HepG2 (cell line): ENCODE measurements at regions not wholly inside any gene's neighbourhood (a gene's known extent, or its start where the extent isn't known, plus 50 kb on each side); places are given as distances from the start of the nearest gene placed in this dataset.
A peak's percentile ranks its signal among the peaks of the same experiment; 100 is the strongest.

ENCODE experiments used
- ATAC-seq: fragments of 200-7000 bp; cut with Tn5 transposase; 3 replicates; pipeline ENCODE4 v1.9.1; 2020; ENCODE audit warnings: mild to moderate bottlenecking, moderate library complexity
- BruUV-seq: library from RNA; stranded (reverse); fragments of 400-500 nt; replicated peaks from 2 replicates; lab custom pipeline; 2021; lab: Mats Ljungman, UMichigan
- CTCF ChIA-PET: fragments of 300-600 bp; formaldehyde crosslinking; extraction: SDS; loops from one replicate; lab custom pipeline; 2021; ENCODE audit warnings: low total read pairs, inconsistent platforms, low intra/inter-chr PET ratio; lab: Yijun Ruan, JAX
- POLR2A ChIA-PET: fragments of 350-600 bp; sonication (Branson Sonifier 250); formaldehyde crosslinking; loops from one replicate; lab custom pipeline; 2020; ENCODE audit warnings: antibody characterized with exemption, inconsistent platforms; lab: Yijun Ruan, JAX
- DNase-seq: peaks from one replicate; pipeline ENCODE4 v3.0.0-alpha.2; 2015; ENCODE audit warnings: low spot score
- FAIRE-seq: peaks from 3 replicates; lab custom pipeline; 2011; peaks lifted over from hg19 to GRCh38; lab: Jason Lieb, UNC
- H2AFZ ChIP-seq: one replicate; pipeline ENCODE4 v1.6.1; 2011; ENCODE audit warnings: low read length, inconsistent platforms
- H3K27ac ChIP-seq: fragments of 300-600 bp; 3 replicates; pipeline ENCODE4 v1.8.0; 2011; ENCODE audit warnings: mixed run types, mild to moderate bottlenecking, mixed read lengths, low read length, inconsistent platforms; ENCODE audit not compliant: insufficient read depth; ENCODE audit errors: extremely low read length
- H3K27me3 ChIP-seq, 2 experiments: fragments of 200-600 bp in 1 of 2; 2 replicates in 1 of 2; 3 replicates in 1 of 2; pipeline versions ENCODE4 v1.6.0 to v1.8.0; 2011; ENCODE audit warnings: low read length in 2 of 2, mild to moderate bottlenecking in 2 of 2, moderate library complexity in 2 of 2, inconsistent platforms in 1 of 2; ENCODE audit not compliant: insufficient read depth in 2 of 2, control insufficient read depth in 1 of 2
- H3K36me3 ChIP-seq, 2 experiments: fragments of 200-600 bp in 1 of 2; replicated peaks in 1 of 2; 2 replicates in 1 of 2; 3 replicates in 1 of 2; pipeline versions ENCODE4 v1.5.1 to v1.8.0; 2011; ENCODE audit warnings: low read length in 2 of 2, inconsistent platforms in 1 of 2; ENCODE audit not compliant: insufficient read depth in 2 of 2, control insufficient read depth in 1 of 2
- H3K4me1 ChIP-seq: 2 replicates; pipeline ENCODE4 v1.5.1; 2012; ENCODE audit warnings: low read length, inconsistent platforms; ENCODE audit not compliant: insufficient read depth
- H3K4me2 ChIP-seq: 2 replicates; pipeline ENCODE4 v1.6.0; 2011; ENCODE audit warnings: low read depth, low read length, inconsistent platforms
- H3K4me3 ChIP-seq, 3 experiments: fragments of 200-600 bp in 1 of 3; sonication (generic), shearing (Covaris generic) in 1 of 3; replicated peaks in 1 of 3; 2 replicates each; pipeline ENCODE4 v1.5.1; 2011 to 2016; ENCODE audit warnings: low read length in 3 of 3, inconsistent platforms in 2 of 3, low read depth in 2 of 3, mild to moderate bottlenecking in 2 of 3, control low read depth in 1 of 3, mixed read lengths in 1 of 3; ENCODE audit not compliant: insufficient read depth in 1 of 3
- H3K79me2 ChIP-seq: one replicate; pipeline ENCODE4 v1.6.1; 2011; ENCODE audit warnings: low read length, inconsistent platforms; ENCODE audit not compliant: insufficient read depth
- H3K9ac ChIP-seq: 2 replicates; pipeline ENCODE4 v1.6.0; 2011; ENCODE audit warnings: mild to moderate bottlenecking, low read depth, low read length, inconsistent platforms; ENCODE audit not compliant: insufficient read depth
- H3K9me3 ChIP-seq: 2 replicates; pipeline ENCODE4 v1.5.1; 2012; ENCODE audit warnings: mild to moderate bottlenecking, low read length
- H4K20me1 ChIP-seq: 2 replicates; pipeline ENCODE4 v1.6.0; 2011; ENCODE audit warnings: inconsistent platforms, mild to moderate bottlenecking, low read length, moderate library complexity; ENCODE audit not compliant: insufficient read depth
- ARNT ChIP-seq: fragments of 450-650 bp; IDR thresholded peaks from 2 replicates; pipeline ENCODE4 v1.6.1; 2017
- ATF7 ChIP-seq, 2 experiments: fragments of 450-650 bp in 1 of 2; sonication (generic) in 1 of 2; formaldehyde crosslinking in 1 of 2; IDR thresholded peaks; 2 replicates each; pipeline versions ENCODE4 v1.4.0 to v1.6.1; 2016 to 2020; ENCODE audit warnings: antibody characterized with exemption in 1 of 2, mild to moderate bottlenecking in 1 of 2, missing genetic modification reagents in 1 of 2
- CREB1 ChIP-seq, 2 experiments: fragments of 450-650 bp in 1 of 2; IDR thresholded peaks; 2 replicates each; pipeline ENCODE4 v1.6.1; 2016 to 2017; ENCODE audit warnings: control low read depth in 1 of 2, mild to moderate bottlenecking in 1 of 2, missing compliant biosample characterization in 1 of 2, missing genetic modification characterization in 1 of 2
- CTCF ChIP-seq: sonication (generic); formaldehyde crosslinking; IDR thresholded peaks from 2 replicates; pipeline ENCODE4 v1.5.0; 2020; ENCODE audit warnings: mild to moderate bottlenecking, missing genetic modification reagents, moderate library complexity
- JARID2 ChIP-seq: sonication (generic); formaldehyde crosslinking; IDR thresholded peaks from 2 replicates; pipeline ENCODE4 v1.8.1; 2023; ENCODE audit warnings: missing genetic modification reagents, inconsistent platforms; ENCODE audit not compliant: insufficient replicate concordance
- ZNF207 ChIP-seq: fragments of 450-650 bp; IDR thresholded peaks from 2 replicates; pipeline ENCODE4 v1.6.1; 2016; ENCODE audit warnings: antibody characterized with exemption, borderline replicate concordance
- WGBS: methylation state at CpG from one replicate; pipeline ENCODE4 v1.1.6; 2017; ENCODE audit warnings: low lambda C conversion rate; 5-methylcytosine and 5-hydroxymethylcytosine counted together
- in situ Hi-C: cut with HindIII; loops from 2 replicates; pipeline ENCODE4 v1.10.0; 2017; ENCODE audit warnings: low pct_unique_long_range_greater_than_20kb; ENCODE audit not compliant: extremely low pct_ligation_motif_present
- intact Hi-C: fragments of 100-400 bp; cut with micrococcal nuclease; formaldehyde crosslinking; loops from one replicate; pipeline ENCODE4 v1.10.0; 2022; ENCODE audit not compliant: unreplicated experiment

DNA sequence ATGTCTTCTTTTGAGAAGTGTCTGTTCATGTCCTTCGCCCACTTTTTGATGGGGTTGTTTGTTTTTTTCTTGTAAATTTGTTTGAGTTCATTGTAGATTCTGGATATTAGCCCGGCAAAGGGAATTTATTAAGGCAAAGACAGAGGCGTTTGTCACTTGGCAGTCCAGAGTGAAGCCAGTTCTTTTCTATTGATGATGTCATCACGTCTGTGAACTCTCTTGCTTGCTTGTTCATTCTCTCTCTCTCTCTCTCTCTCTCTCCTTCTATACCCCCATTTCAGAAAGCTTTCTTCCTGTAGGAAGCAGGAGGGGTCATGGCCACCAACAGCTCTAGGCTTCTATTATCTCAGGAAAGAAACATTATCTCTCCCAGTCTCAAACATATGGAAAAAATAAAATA lies 291.3 kb downstream of the OMA1 start:
- ATAC-seq = no peak
- no peak overlapping the region for H3K9ac ChIP-seq
- no peak overlapping the region for H3K27ac ChIP-seq
- WGBS = 10% methylated on average over 4 of the region's 4 CpGs
- in situ Hi-C loops = no loop called here
- H3K4me3 ChIP-seq = no peak overlapping the region
- no peaks in the 10 kb centered on the region for H3K36me3 ChIP-seq
- no peaks in the 10 kb centered on the region for H3K9me3 ChIP-seq
- no peak for TF ChIP-seq ZNF207
- peak; percentile 95 for TF ChIP-seq ATF7 (IDR thresholded peaks at IDR 0.05)
- no peak for TF ChIP-seq ATF7 (CRISPR knock-in tag; IDR thresholded peaks at IDR 0.05)
- peak; percentile 76 for TF ChIP-seq CREB1 (IDR thresholded peaks at IDR 0.05)
- TF ChIP-seq CREB1 (CRISPR knock-in tag; IDR thresholded peaks at IDR 0.05) = no peak
- POLR2A ChIA-PET = no interaction called here
- no peak overlapping the region for H3K4me2 ChIP-seq
- no peak for DNase-seq
- no TSS peak for BruUV-seq
- H3K4me1 ChIP-seq = no peaks in the 10 kb centered on the region
- H3K79me2 ChIP-seq = no peaks in the 10 kb centered on the region
- intact Hi-C loops = no loop called here
- CTCF ChIA-PET = no interaction called here
- peaks cover under 1 to 1% of the 10 kb centered on the region in 2 experiments; a peak in 1 of 5 replicates for H3K27me3 ChIP-seq
- H4K20me1 ChIP-seq = no peaks in the 10 kb centered on the region
- H2AFZ ChIP-seq = no peak overlapping the region
- no peak for FAIRE-seq

GRCh38 chr1:58251430-58252073 lies 295.0 kb downstream of the OMA1 start:
- H4K20me1 ChIP-seq = no peaks in the 10 kb centered on the region
- no TSS peak for BruUV-seq
- CTCF ChIA-PET = no interaction called here
- no peaks in the 10 kb centered on the region for H3K36me3 ChIP-seq
- peaks cover 1 to 24% of the 10 kb centered on the region in 2 experiments; a peak in 3 of 5 replicates for H3K27me3 ChIP-seq
- H3K79me2 ChIP-seq = no peaks in the 10 kb centered on the region
- no peaks in the 10 kb centered on the region for H3K4me1 ChIP-seq
- DNase-seq (peak; percentile 18), FAIRE-seq (no peak), ATAC-seq (peak; percentile 55)
- no peak overlapping the region for H3K27ac ChIP-seq
- no peak overlapping the region for H3K4me2 ChIP-seq
- H2AFZ ChIP-seq = no peak overlapping the region
- no peak overlapping the region for H3K4me3 ChIP-seq
- in situ Hi-C loops = no loop called here
- POLR2A ChIA-PET = no interaction called here
- TF ChIP-seq CTCF (CRISPR knock-in tag) (peak; percentile 28), ARNT (no peak), JARID2 (CRISPR knock-in tag) (no peak)
- intact Hi-C loops = no loop called here
- H3K9ac ChIP-seq = no peak overlapping the region
- H3K9me3 ChIP-seq = no peaks in the 10 kb centered on the region
- WGBS = 14% methylated on average over 4 of the region's 4 CpGs
